Choroid plexus epithelial cell (primary cell): ENCODE measurements at regions not wholly inside any gene's neighbourhood (a gene's known extent, or its start where the extent isn't known, plus 50 kb on each side); places are given as distances from the start of the nearest gene placed in this dataset.

Source experiments
- DNase-seq: peaks from one replicate; pipeline ENCODE4 v3.0.0-alpha.2; 2010; ENCODE audit warnings: low read depth
- H3K4me3 ChIP-seq: 2 replicates; pipeline ENCODE4 v1.5.1; 2011; ENCODE audit warnings: low read depth, mild to moderate bottlenecking, control low read depth, low read length, moderate library complexity
- CTCF ChIP-seq: conservative IDR thresholded peaks from 2 replicates; pipeline ENCODE4 v1.5.1; 2011; ENCODE audit warnings: low read depth, mild to moderate bottlenecking, control low read depth, inconsistent platforms, low read length, moderate library complexity

GRCh38 chr12:93135286-93136239 lies 206.5 kb upstream of the EEA1 start:
- no peak for TF ChIP-seq CTCF
- DNase-seq: peak; percentile 81
- H3K4me3 ChIP-seq: no peak overlapping the region

GRCh38 chr12:93136253-93137055 lies 207.4 kb upstream of the EEA1 start:
- no peak for DNase-seq
- TF ChIP-seq CTCF: no peak
- H3K4me3 ChIP-seq: no peak overlapping the region

- no peak for TF ChIP-seq CTCF
- H3K4me3 ChIP-seq: no peak overlapping the region
- peak; percentile 68 for DNase-seq
Observed at GRCh38 chr12:93137656-93138612, 208.8 kb upstream of the EEA1 start.

- H3K4me3 ChIP-seq: no peak overlapping the region
- no peak for DNase-seq
Observed at GRCh38 chr12:93139028-93139665, 210.1 kb upstream of the EEA1 start.

GRCh38 chr12:93140325-93140724 lies 211.2 kb upstream of the EEA1 start:
- no peak overlapping the region for H3K4me3 ChIP-seq
- no peak for TF ChIP-seq CTCF
- no peak for DNase-seq

More at GRCh38 chr12:93139028-93139665, 210.1 kb upstream of the EEA1 start:
- TF ChIP-seq CTCF: no peak

GRCh38 chr12:93140801-93141200 lies 211.7 kb upstream of the EEA1 start:
- TF ChIP-seq CTCF: no peak
- DNase-seq: no peak
- H3K4me3 ChIP-seq: no peak overlapping the region
